ENCODE measurements at regions not wholly inside any gene's neighbourhood (a gene's known extent, or its start where the extent isn't known, plus 50 kb on each side); places are given as distances from the start of the nearest gene placed in this dataset.

DNA sequence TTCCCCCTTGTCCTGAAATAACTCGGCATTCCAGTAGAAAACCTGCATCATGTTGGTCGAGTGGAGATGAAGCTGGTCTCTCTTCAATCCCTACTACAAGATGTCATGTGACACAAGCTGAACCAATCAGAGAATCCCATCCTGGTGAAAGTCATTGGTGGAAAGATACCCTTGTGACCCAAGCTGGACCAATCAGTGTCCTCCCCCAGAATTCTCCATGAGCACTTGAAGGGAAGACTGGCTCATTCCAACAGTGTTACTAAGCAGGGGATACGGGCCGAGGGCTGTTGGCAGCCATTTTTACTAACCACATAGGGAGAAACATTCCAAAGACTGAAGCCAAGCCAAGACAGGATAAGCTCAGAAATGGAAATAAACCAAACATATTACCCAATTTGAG is 298.3 kb downstream of the ICOS start:
- Histone ChIP-seq H3K27me3 (replicated peaks; ENCODE audit: insufficient read depth) (peaks cover 3% of the 10 kb centered on the region), H3K27ac (no peak overlapping the region), H3K9me3 (no peaks in the 10 kb centered on the region), H3K36me3 (no peaks in the 10 kb centered on the region), H3K4me3 (no peak overlapping the region), H3K4me1 (replicated peaks) (no peaks in the 10 kb centered on the region)
- TF ChIP-seq POLR2AphosphoS5 (IDR thresholded peaks at IDR 0.05) = no peak
- TF ChIP-seq POLR2A (IDR thresholded peaks at IDR 0.05) = no peak
- TF ChIP-seq, protein P1, sequence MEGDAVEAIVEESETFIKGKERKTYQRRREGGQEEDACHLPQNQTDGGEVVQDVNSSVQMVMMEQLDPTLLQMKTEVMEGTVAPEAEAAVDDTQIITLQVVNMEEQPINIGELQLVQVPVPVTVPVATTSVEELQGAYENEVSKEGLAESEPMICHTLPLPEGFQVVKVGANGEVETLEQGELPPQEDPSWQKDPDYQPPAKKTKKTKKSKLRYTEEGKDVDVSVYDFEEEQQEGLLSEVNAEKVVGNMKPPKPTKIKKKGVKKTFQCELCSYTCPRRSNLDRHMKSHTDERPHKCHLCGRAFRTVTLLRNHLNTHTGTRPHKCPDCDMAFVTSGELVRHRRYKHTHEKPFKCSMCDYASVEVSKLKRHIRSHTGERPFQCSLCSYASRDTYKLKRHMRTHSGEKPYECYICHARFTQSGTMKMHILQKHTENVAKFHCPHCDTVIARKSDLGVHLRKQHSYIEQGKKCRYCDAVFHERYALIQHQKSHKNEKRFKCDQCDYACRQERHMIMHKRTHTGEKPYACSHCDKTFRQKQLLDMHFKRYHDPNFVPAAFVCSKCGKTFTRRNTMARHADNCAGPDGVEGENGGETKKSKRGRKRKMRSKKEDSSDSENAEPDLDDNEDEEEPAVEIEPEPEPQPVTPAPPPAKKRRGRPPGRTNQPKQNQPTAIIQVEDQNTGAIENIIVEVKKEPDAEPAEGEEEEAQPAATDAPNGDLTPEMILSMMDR (IDR thresholded peaks at IDR 0.05) = no peak
- intact Hi-C loops (cut with DNase I) = no loop called here
- no peak for DNase-seq (ENCODE audit: low spot score)
- WGBS = 79% methylated on average over 4 of the region's 4 CpGs

DNA sequence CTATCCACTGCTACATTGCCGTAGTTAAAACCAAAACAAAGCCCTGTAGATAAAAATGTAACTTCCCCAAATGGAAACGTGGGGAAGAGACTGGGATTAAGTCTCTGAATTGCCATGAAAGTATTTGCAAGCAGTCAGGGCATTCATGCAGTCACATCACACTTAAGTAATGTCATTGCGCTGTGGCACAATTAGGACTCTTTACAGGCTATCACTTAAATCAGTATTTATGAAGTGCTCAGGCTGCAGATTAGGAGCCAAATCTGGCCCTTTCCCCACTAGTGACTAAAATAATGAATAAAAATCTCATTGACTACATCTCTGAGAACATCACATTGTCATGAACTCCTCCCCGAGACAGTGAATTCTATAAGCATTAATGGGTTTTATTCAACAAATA is 300.9 kb downstream of the ICOS start:
- Histone ChIP-seq H3K4me3 (no peak overlapping the region), H3K9me3 (no peaks in the 10 kb centered on the region), H3K27me3 (replicated peaks; ENCODE audit: insufficient read depth) (no peaks in the 10 kb centered on the region), H3K27ac (no peak overlapping the region), H3K36me3 (no peaks in the 10 kb centered on the region), H3K4me1 (replicated peaks) (no peaks in the 10 kb centered on the region)
- TF ChIP-seq, protein P1 (IDR thresholded peaks at IDR 0.05) = no peak
- TF ChIP-seq POLR2A (IDR thresholded peaks at IDR 0.05) = no peak
- DNase-seq (ENCODE audit: low spot score) = no peak
- WGBS = 76% methylated on average over 4 of the region's 4 CpGs
- intact Hi-C loops (cut with DNase I) = no loop called here

DNA sequence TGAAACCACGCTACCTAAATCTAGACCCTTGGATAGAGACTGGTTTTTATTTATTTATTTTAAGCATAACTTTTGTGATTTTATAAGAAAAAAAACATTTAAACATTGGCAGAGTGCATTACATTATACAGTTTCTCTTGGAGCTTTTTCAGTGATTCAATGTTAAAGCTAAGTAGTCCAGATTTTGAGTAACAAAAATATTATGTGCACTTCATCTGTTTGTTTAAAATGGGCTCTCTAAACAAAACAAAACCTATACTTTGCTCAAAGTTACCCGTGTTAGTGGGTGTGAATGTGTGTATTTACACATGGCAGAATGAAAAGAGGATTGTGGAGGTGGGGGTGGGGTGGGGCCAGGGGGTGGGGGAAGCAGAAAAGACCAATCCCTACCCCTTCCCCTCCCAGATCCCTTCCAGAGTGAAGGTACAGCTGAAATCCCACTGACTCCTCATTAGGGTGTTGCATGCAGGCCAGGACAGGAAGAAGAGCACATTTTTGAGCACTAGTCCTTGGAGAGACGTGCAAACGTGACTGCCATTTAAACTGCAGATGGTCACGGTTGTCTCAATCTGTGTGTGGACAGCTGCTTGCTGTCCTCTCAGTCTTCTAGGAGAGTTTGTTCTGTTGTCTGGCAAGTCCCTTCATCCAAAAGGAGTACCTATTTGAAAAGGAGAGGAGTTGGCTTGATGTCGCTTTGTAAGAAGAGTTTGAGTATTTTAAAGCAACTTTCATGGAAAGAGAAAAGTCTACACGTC is 303.0 kb downstream of the ICOS start:
- DNase-seq (ENCODE audit: low spot score) = no peak
- Histone ChIP-seq H3K4me1 (replicated peaks) (no peaks in the 10 kb centered on the region), H3K27me3 (replicated peaks; ENCODE audit: insufficient read depth) (no peaks in the 10 kb centered on the region), H3K9me3 (no peaks in the 10 kb centered on the region), H3K27ac (no peak overlapping the region), H3K4me3 (no peak overlapping the region), H3K36me3 (no peaks in the 10 kb centered on the region)
- whole genome bisulfite sequencing = 63% methylated on average over 7 of the region's 7 CpGs
- intact Hi-C loops (cut with DNase I) = no loop called here
- TF ChIP-seq, protein P1 (IDR thresholded peaks at IDR 0.05) = no peak
- TF ChIP-seq POLR2AphosphoS5 (IDR thresholded peaks at IDR 0.05) = no peak

DNA sequence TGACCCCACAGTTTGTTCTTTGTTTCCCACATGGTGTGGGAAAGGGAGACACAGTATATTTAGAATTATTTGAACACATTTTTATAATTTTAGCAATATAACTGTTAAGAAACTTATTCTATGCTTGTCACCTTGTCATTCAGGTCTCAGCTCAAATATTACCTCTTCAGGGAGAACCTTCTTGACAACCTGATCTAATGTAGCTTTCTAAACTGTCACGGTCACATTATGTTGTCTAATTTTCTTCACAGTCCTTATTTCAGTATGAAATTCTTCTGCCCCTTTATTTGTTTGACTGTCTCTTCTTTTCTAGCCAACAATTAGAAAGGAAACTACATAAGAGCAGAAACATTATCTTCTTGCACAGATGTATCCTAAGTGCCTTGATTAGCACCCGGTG is 304.3 kb upstream of the PARD3B start:
- TF ChIP-seq, protein P1 (IDR thresholded peaks at IDR 0.05) = no peak
- no peak for TF ChIP-seq POLR2AphosphoS5 (IDR thresholded peaks at IDR 0.05)
- no peak for TF ChIP-seq POLR2A (IDR thresholded peaks at IDR 0.05)
- H3K4me1 ChIP-seq (replicated peaks) = no peaks in the 10 kb centered on the region
- no peaks in the 10 kb centered on the region for H3K9me3 ChIP-seq
- no peak overlapping the region for H3K4me3 ChIP-seq
- no peaks in the 10 kb centered on the region for H3K36me3 ChIP-seq
- H3K27ac ChIP-seq = no peak overlapping the region
- no peaks in the 10 kb centered on the region for H3K27me3 ChIP-seq (replicated peaks; ENCODE audit: insufficient read depth)
- 90% methylated on average over 2 of the region's 2 CpGs for WGBS
- intact Hi-C loops (cut with DNase I) = no loop called here
- no peak for DNase-seq (ENCODE audit: low spot score)

DNA sequence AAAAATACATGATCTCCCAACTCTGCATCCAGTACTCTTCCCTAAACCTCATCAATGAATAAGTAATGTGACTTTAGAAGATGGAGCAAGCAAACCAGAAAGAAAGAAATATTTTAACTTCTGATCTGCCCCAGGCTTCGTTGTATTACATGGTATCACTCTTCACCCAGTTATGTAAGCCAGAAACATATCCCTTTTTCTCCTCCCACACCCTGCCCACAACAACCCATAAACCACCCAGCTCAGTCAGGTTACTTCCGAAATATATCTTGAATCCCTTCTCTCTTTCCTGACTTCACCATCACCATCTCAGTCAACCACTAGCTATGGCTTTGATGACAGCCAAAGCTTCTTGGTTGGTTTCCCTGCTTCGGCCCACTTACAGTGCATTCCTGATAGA is 295.8 kb upstream of the PARD3B start:
- TF ChIP-seq POLR2A (IDR thresholded peaks at IDR 0.05) = no peak
- no peak for TF ChIP-seq POLR2AphosphoS5 (IDR thresholded peaks at IDR 0.05)
- TF ChIP-seq, protein P1 (IDR thresholded peaks at IDR 0.05) = no peak
- H3K9me3 ChIP-seq = no peaks in the 10 kb centered on the region
- DNase-seq (ENCODE audit: low spot score) = no peak
- no peaks in the 10 kb centered on the region for H3K27me3 ChIP-seq (replicated peaks; ENCODE audit: insufficient read depth)
- H3K36me3 ChIP-seq = no peaks in the 10 kb centered on the region
- 98% methylated on average over 3 of the region's 3 CpGs for WGBS
- H3K27ac ChIP-seq = no peak overlapping the region
- intact Hi-C loops (cut with DNase I) = no loop called here
- no peaks in the 10 kb centered on the region for H3K4me1 ChIP-seq (replicated peaks)
- H3K4me3 ChIP-seq = no peak overlapping the region

All from prostate gland (tissue), 2 donors.